HEK293T (cell line): ENCODE measurements at regions not wholly inside any gene's neighbourhood (a gene's known extent, or its start where the extent isn't known, plus 50 kb on each side); places are given as distances from the start of the nearest gene placed in this dataset.
"Not testable (repeated sequence)": the region's sequence is repeated elsewhere in the genome, so short reads cannot be mapped to it uniquely, and the experiment has no call there.

Experiments used
- CTCF ChIA-PET: fragments of 350-600 bp; formaldehyde crosslinking; extraction: SDS; loops from one replicate; lab custom pipeline; 2021; ENCODE audit warnings: antibody characterized with exemption, inconsistent platforms; lab: Yijun Ruan, JAX
- POLR2A ChIA-PET: fragments of 350-600 bp; formaldehyde crosslinking; extraction: SDS; loops from one replicate; lab custom pipeline; 2020; ENCODE audit warnings: antibody characterized with exemption, inconsistent platforms; lab: Yijun Ruan, JAX
- DNase-seq: peaks from one replicate; pipeline ENCODE4 v3.0.0; 2012; ENCODE audit warnings: mixed read lengths; ENCODE audit errors: extremely low spot score
- ARNT ChIP-seq: fragments of 450-650 bp; IDR thresholded peaks from 2 replicates; pipeline ENCODE4 v1.6.1; 2017; ENCODE audit warnings: mild to moderate bottlenecking
- BHLHE40 ChIP-seq: fragments of 450-650 bp; IDR thresholded peaks from 2 replicates; pipeline ENCODE4 v1.6.1; 2016; ENCODE audit warnings: mild to moderate bottlenecking, moderate library complexity, borderline replicate concordance
- CTBP1 ChIP-seq: fragments of 450-650 bp; IDR thresholded peaks from 2 replicates; pipeline ENCODE4 v1.6.1; 2016; ENCODE audit warnings: borderline replicate concordance
- ELF4 ChIP-seq: fragments of 450-650 bp; IDR thresholded peaks from 2 replicates; pipeline ENCODE4 v1.6.1; 2017; ENCODE audit warnings: antibody characterized with exemption
- FOXA1 ChIP-seq: fragments of 450-650 bp; IDR thresholded peaks from 2 replicates; pipeline ENCODE4 v1.6.1; 2016; ENCODE audit warnings: mild to moderate bottlenecking
- FOXK2 ChIP-seq: fragments of 450-650 bp; IDR thresholded peaks from 2 replicates; pipeline ENCODE4 v1.6.1; 2016; ENCODE audit warnings: mild to moderate bottlenecking
- FOXM1 ChIP-seq: fragments of 450-650 bp; IDR thresholded peaks from 2 replicates; pipeline ENCODE4 v1.6.1; 2017; ENCODE audit warnings: mild to moderate bottlenecking, borderline replicate concordance
- HDGF ChIP-seq: fragments of 450-650 bp; IDR thresholded peaks from 2 replicates; pipeline ENCODE4 v1.6.1; 2017; ENCODE audit warnings: antibody characterized with exemption, borderline replicate concordance
- L3MBTL2 ChIP-seq: fragments of 450-650 bp; conservative IDR thresholded peaks from 2 replicates; pipeline ENCODE4 v1.6.1; 2016; ENCODE audit warnings: mild to moderate bottlenecking
- LEF1 ChIP-seq: fragments of 450-650 bp; IDR thresholded peaks from 2 replicates; pipeline ENCODE4 v1.6.1; 2017; ENCODE audit warnings: mild to moderate bottlenecking, borderline replicate concordance
- NFRKB ChIP-seq: fragments of 450-650 bp; IDR thresholded peaks from 2 replicates; pipeline ENCODE4 v1.6.1; 2016; ENCODE audit warnings: mild to moderate bottlenecking, moderate library complexity
- PKNOX1 ChIP-seq: fragments of 450-650 bp; IDR thresholded peaks from 2 replicates; pipeline ENCODE4 v1.6.1; 2016
- SP1 ChIP-seq: fragments of 450-650 bp; IDR thresholded peaks from 2 replicates; pipeline ENCODE4 v1.6.1; 2017
- SUZ12 ChIP-seq: fragments of 450-650 bp; IDR thresholded peaks from 2 replicates; pipeline ENCODE4 v1.6.1; 2016; ENCODE audit warnings: mild to moderate bottlenecking
- TARDBP ChIP-seq: fragments of 450-650 bp; IDR thresholded peaks from 2 replicates; pipeline ENCODE4 v1.6.1; 2016
- ZNF384 ChIP-seq: fragments of 450-650 bp; IDR thresholded peaks from 2 replicates; pipeline ENCODE4 v1.6.1; 2016

GRCh38 chr9:13032585-13032984, 246.9 kb downstream of the MPDZ start:
- ChIA-PET POLR2A (no interaction called here), CTCF (interaction anchor here (0.7 to 1.7 kb wide), 2 partner anchors 56 to 1406 kb away, joined by 4 to 5 read pairs; no protein-coding TSS in a partner anchor)
- DNase-seq: no peak
- TF ChIP-seq SUZ12: no peak
- no peak for TF ChIP-seq FOXA1
- TF ChIP-seq PKNOX1: no peak
- no peak for TF ChIP-seq BHLHE40
- TF ChIP-seq HDGF: no peak
- TF ChIP-seq LEF1: no peak
- no peak for TF ChIP-seq FOXK2
- TF ChIP-seq ZNF384: no peak

- no peak for TF ChIP-seq ARNT
- TF ChIP-seq TARDBP: no peak
- TF ChIP-seq FOXK2: no peak
- TF ChIP-seq ELF4: no peak
- no peak for TF ChIP-seq SP1
- peak; percentile 66 for TF ChIP-seq ZNF384
- no peak for TF ChIP-seq FOXM1
- no peak for TF ChIP-seq L3MBTL2
- ChIA-PET POLR2A (no interaction called here), CTCF (interaction anchor here (0.6 to 1.3 kb wide), 3 partner anchors 12 to 56 kb away, joined by 4 to 7 read pairs (median 6); no protein-coding TSS in a partner anchor)
- DNase-seq: peak; percentile 65
These were observed 245.4 kb downstream of the MPDZ start for GRCh38 chr9:13033959-13034693.

DNA sequence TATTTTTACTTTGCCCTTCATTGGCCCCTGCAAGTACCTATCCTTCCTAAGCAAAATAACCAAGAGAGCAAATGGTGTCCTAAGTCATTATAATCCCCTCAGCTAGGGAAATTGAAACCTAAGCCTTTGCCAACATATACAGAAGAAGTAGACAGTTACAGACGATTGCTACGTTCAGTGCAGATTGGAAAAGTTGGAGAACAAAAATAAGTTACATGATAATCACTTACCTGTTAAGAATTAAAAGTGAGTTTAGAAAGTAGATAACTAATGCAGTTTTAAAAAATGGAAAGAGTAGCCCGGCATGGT, 244.8 kb downstream of the MPDZ start:
- POLR2A ChIA-PET: no interaction called here
- TF ChIP-seq ZNF384 (no peak), CTBP1 (no peak), BHLHE40 (no peak), NFRKB (no peak), L3MBTL2 (no peak)
- CTCF ChIA-PET: interaction anchor here (0.7 to 1.3 kb wide), 2 partner anchors 54 to 55 kb away, joined by 4 to 7 read pairs; no protein-coding TSS in a partner anchor
- no peak for DNase-seq

DNA sequence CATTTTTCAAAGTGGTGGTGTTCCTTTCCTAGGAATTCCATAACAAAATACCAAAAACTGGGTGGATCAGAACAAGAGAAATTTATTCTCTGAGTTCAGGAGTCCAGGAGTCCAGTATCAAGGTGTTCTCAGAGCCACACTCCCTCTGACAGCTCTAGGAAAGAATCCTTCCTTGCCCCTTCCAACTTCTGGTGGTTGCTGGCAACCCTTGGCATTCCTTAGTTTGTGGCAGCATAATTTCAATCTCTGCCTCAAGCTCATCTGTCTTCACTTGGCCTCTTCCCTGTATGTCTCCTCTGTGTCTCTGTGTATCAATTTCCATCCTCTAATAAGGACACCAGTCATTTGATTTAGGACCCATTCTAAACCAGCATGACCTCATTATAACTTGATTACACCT, 243.7 kb downstream of the MPDZ start:
- TF ChIP-seq ZNF384 (no peak), SP1 (no peak), ELF4 (no peak), L3MBTL2 (no peak), BHLHE40 (no peak), ARNT (no peak), NFRKB (no peak), LEF1 (no peak)
- POLR2A ChIA-PET: no interaction called here
- no peak for DNase-seq
- CTCF ChIA-PET: no interaction called here

DNA sequence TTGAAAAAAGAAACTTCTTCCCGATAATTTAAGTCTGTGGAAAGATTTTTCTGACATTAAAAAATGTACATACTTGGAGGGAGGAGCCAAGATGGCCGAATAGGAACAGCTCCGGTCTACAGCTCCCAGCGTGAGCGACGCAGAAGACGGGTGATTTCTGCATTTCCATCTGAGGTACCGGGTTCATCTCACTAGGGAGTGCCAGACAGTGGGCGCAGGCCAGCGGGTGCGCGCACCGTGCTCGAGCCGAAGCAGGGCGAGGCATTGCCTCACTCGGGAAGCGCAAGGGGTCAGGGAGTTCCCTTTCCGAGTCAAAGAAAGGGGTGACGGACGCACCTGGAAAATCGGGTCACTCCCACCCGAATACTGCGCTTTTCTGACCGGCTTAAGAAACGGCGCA, 241.7 kb downstream of the MPDZ start:
- POLR2A ChIA-PET, DNase-seq, CTCF ChIA-PET: not testable (repeated sequence)

DNA sequence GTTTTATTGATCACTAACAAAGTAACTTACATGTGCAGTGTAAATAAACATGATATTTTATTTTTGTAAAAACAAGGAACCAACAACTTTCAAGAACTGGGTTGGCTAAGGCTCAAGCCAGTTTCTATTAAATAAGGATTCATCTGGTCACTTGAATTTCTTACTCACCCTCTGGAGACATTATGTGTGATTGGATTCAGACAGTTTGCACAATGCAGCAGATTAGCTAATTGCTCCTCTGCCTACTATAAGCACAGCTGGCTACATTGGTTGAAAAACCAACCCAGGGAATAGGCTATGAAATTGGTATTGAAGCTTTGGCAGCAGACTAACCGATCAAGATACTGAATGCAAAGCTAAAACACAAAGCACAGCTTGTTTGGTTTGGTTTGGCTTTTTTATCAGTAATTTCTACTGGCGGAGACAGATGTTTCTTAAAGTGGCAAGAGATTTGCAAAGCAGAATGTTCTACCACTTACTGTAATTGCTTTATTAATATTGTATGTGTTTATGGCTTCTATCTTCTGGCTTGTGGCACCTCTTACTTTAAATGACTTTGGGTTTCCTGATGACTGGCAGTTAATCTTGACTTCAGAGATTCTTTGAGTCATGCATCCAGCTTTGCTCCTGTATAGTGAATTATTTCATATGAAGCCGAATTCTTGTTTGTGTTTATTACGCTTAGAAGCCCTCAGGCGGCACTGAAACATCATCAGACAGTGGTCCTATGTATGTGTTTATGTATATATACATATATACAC, 231.5 kb downstream of the MPDZ start:
- ChIA-PET POLR2A (no interaction called here), CTCF (no interaction called here)
- TF ChIP-seq TARDBP: no peak
- no peak for TF ChIP-seq ARNT
- no peak for TF ChIP-seq PKNOX1
- no peak for TF ChIP-seq NFRKB
- TF ChIP-seq SUZ12: no peak
- no peak for TF ChIP-seq BHLHE40
- TF ChIP-seq HDGF: no peak
- no peak for TF ChIP-seq ZNF384
- no peak for TF ChIP-seq FOXK2
- no peak for TF ChIP-seq FOXA1
- DNase-seq: no peak

DNA sequence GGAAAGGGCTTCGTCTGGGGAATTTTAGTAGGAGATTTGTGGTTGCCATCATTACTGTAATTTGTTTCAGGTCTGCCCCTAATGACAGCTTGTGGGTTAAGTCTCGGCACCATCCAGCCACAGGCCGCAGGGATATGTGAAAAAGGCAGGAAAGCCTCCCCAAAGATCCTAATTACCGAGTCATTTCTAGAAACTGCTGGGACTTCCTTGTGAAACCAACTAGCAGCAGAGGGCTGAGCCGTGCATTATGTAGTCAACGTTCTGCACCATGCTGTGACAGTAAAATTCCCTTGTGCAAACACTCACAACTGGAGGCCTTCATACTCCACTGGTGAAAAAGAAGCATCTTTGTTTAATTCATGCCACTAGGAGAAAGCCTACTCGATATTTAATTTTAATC, 230.3 kb downstream of the MPDZ start:
- POLR2A ChIA-PET: no interaction called here
- TF ChIP-seq FOXA1 (no peak), SP1 (no peak), TARDBP (no peak), ZNF384 (no peak), FOXK2 (no peak), HDGF (no peak), PKNOX1 (no peak)
- CTCF ChIA-PET: no interaction called here
- peak; percentile 9 for DNase-seq
